Skeletal muscle tissue (tissue), 3 donors: ENCODE measurements at regions not wholly inside any gene's neighbourhood (a gene's known extent, or its start where the extent isn't known, plus 50 kb on each side); places are given as distances from the start of the nearest gene placed in this dataset.
"Not testable (repeated sequence)": the region's sequence is repeated elsewhere in the genome, so short reads cannot be mapped to it uniquely, and the experiment has no call there.

Experiments used
- H3K27ac ChIP-seq: one replicate; pipeline ENCODE4 v1.7.0; 2013; ENCODE audit warnings: mild to moderate bottlenecking, low read depth, low read length, inconsistent platforms
- H3K27me3 ChIP-seq, 3 donors: one replicate each; pipeline ENCODE4 v1.7.0; 2013; ENCODE audit warnings: low read length in 3 of 3; ENCODE audit not compliant: control insufficient read depth in 3 of 3, insufficient read depth in 3 of 3
- H3K36me3 ChIP-seq, 3 donors: one replicate each; pipeline ENCODE4 v1.7.0; 2013; ENCODE audit warnings: low read length in 3 of 3; ENCODE audit not compliant: control insufficient read depth in 3 of 3, insufficient read depth in 3 of 3
- H3K4me1 ChIP-seq, 3 donors: one replicate each; pipeline ENCODE4 v1.7.0; 2013; ENCODE audit warnings: low read length in 3 of 3, mild to moderate bottlenecking in 3 of 3; ENCODE audit not compliant: control insufficient read depth in 3 of 3, insufficient read depth in 3 of 3
- H3K4me3 ChIP-seq, 3 donors: one replicate each; pipeline ENCODE4 v1.7.0; 2013; ENCODE audit warnings: low read length in 3 of 3
- H3K9ac ChIP-seq, 3 donors: one replicate each; pipeline ENCODE4 v1.7.0; 2013; ENCODE audit warnings: low read length in 3 of 3, mild to moderate bottlenecking in 3 of 3, moderate library complexity in 2 of 3, low read depth in 1 of 3
- H3K9me3 ChIP-seq, 3 donors: one replicate each; pipeline ENCODE4 v1.7.0; 2013; ENCODE audit warnings: low read length in 3 of 3; ENCODE audit not compliant: control insufficient read depth in 3 of 3
- donor health status: Osteomylitis.

GRCh38 chr5:91469517-91470165 is 86.5 kb upstream of the ARRDC3 start:
- H3K4me3 ChIP-seq, result no peak overlapping the region
- H3K36me3 ChIP-seq, result no peaks in the 10 kb centered on the region
- no peaks in the 10 kb centered on the region for H3K4me1 ChIP-seq
- no peak overlapping the region for H3K27ac ChIP-seq
- no peak overlapping the region for H3K9ac ChIP-seq
- no peaks in the 10 kb centered on the region for H3K9me3 ChIP-seq
- no peaks in the 10 kb centered on the region for H3K27me3 ChIP-seq

DNA sequence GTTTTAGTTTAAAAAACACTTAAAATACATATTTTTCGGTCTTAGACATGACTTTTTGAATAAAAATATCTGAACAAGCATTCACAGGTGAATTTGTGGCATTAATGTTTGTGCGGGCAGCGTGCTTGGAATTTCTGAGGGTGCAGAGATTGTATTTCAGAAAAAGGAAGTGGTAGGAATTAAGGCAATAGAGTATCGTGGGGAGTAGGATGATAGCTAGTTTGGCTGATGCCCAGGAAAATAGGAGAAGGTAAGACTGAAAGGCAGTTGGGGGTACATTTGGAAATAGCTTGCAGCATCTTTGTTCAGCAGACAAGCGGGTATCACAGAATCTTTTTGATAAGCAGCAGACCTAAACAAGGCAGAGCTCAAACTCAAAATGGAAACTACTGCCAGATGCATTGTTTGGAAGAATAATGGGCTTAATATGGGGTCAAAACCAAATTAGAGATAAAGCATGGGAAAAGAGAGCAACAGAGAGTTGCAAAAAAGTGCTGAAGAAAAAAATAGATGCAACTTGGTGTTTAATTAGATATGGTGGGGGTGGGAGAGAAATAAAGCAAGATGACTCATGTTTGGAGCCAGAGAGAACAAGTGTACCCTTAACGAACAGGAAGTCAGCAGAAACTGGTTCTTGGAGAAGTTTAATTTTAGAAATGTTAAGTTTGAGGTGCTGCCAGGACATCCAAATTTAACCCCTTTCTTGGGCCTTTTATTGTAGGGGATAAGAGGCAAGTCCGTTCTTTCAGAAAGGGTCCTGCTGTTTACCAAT is 85.7 kb upstream of the ARRDC3 start:
- Histone ChIP-seq H3K27me3 (no peaks in the 10 kb centered on the region), H3K4me3 (no peak overlapping the region), H3K27ac (no peak overlapping the region), H3K9me3 (no peaks in the 10 kb centered on the region), H3K36me3 (no peaks in the 10 kb centered on the region), H3K9ac (no peak overlapping the region), H3K4me1 (no peaks in the 10 kb centered on the region)

- H3K27ac ChIP-seq, result no peak overlapping the region
- no peaks in the 10 kb centered on the region for H3K36me3 ChIP-seq
- H3K27me3 ChIP-seq, result no peaks in the 10 kb centered on the region
- H3K4me3 ChIP-seq, result no peak overlapping the region
- no peak overlapping the region for H3K9ac ChIP-seq
- H3K4me1 ChIP-seq, result no peaks in the 10 kb centered on the region
- no peaks in the 10 kb centered on the region for H3K9me3 ChIP-seq
Measured at GRCh38 chr5:91464886-91465646, 81.9 kb upstream of the ARRDC3 start.

DNA sequence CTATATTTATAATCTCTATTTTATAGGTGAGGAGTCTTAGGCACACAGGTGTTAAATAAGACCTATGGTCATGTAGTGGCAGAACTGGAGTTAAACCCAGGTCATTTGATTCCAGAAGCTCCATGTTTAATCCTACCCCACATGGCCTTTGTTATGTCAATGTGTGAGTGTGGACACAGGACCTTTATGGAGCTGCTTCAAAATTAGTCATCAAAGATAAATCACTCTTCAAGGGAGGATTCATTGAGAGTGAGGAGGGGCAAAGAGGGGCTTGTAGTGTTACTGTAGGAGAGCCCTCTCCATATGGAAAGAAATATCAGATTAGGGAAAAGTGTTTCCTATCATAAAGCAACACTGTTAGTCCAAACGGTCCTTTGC is 74.6 kb upstream of the ARRDC3 start:
- Histone ChIP-seq H3K9me3 (no peaks in the 10 kb centered on the region), H3K27ac (no peak overlapping the region), H3K36me3 (no peaks in the 10 kb centered on the region), H3K27me3 (no peaks in the 10 kb centered on the region), H3K4me3 (no peak overlapping the region), H3K9ac (no peak overlapping the region), H3K4me1 (no peaks in the 10 kb centered on the region)

DNA sequence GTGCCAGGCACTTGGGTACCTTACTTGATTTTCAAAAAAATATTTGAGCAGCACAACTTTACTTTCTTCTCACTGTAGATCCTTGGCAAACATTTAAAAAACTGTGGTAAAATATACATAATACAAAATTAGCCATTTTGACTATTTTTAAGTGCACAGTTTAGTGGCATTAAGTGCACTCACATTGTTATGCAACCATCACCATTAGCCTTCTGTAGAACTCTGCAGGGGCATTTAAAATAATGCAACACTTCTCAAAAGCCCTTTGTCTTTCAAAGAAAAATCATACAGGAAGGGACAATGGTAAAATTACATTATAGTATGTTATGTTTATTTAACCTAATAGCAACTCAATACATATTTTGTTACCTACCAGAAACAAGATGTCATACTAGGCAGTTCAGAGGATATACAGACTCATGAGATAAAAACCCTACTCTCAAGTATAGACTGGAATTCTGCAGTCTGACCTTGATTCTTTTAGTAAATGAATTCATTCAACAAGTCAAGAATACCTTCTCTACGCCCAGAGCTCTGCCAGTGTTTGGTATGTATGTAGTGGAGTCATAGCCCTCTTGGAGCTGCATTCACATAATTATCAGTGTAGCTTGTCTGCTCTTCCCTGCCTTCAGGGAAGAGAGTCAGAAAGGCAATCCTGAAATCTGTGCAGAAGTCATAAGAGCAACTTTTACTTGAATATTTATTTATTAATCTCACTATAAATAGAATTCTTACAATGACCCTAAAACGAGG is 74.0 kb upstream of the ARRDC3 start:
- no peak overlapping the region for H3K27ac ChIP-seq
- no peak overlapping the region for H3K9ac ChIP-seq

GRCh38 chr5:91449083-91449482 is 66.0 kb upstream of the ARRDC3 start:
- Histone ChIP-seq H3K27me3 (no peaks in the 10 kb centered on the region), H3K9me3 (no peaks in the 10 kb centered on the region), H3K4me1 (no peaks in the 10 kb centered on the region), H3K9ac (no peak overlapping the region), H3K36me3 (no peaks in the 10 kb centered on the region), H3K4me3 (no peak overlapping the region), H3K27ac (no peak overlapping the region)

More for the DNA sequence above, 74.0 kb upstream of the ARRDC3 start:
- H3K4me1 ChIP-seq, result no peaks in the 10 kb centered on the region
- H3K9me3 ChIP-seq, result no peaks in the 10 kb centered on the region
- no peaks in the 10 kb centered on the region for H3K27me3 ChIP-seq
- no peak overlapping the region for H3K4me3 ChIP-seq
- H3K36me3 ChIP-seq, result no peaks in the 10 kb centered on the region

- not testable (repeated sequence) for H3K4me1 ChIP-seq, H3K9ac ChIP-seq, H3K36me3 ChIP-seq, H3K9me3 ChIP-seq, H3K27me3 ChIP-seq, H3K27ac ChIP-seq, H3K4me3 ChIP-seq
Measured at GRCh38 chr5:91448079-91448478, 65.0 kb upstream of the ARRDC3 start.

DNA sequence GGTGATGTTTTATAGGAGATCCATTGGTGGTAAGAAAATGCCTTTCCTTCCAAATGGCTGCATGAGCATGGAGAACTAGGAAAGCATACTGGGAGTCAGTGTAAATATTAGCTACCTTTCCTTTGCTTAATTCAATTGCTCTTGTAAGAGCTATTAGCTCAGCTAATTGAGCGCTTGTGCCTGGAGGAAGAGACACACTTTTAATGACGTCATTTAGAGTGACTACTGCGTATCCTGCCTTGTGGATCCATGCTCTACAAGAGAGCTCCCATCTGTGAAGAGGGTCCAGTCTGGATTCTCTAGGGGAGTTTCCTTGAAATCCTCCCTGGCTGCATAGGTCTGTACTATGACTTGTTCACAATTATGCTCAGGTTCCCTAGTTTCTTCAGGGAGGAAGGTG is 63.8 kb upstream of the ARRDC3 start:
- not testable (repeated sequence) for H3K4me1 ChIP-seq, H3K27me3 ChIP-seq, H3K4me3 ChIP-seq, H3K9ac ChIP-seq, H3K27ac ChIP-seq, H3K9me3 ChIP-seq, H3K36me3 ChIP-seq

GRCh38 chr5:91443761-91444467 is 60.8 kb upstream of the ARRDC3 start:
- H3K9ac ChIP-seq, result no peak overlapping the region
- H3K4me1 ChIP-seq, result no peaks in the 10 kb centered on the region
- no peak overlapping the region for H3K27ac ChIP-seq
- no peak overlapping the region for H3K4me3 ChIP-seq
- H3K36me3 ChIP-seq, result no peaks in the 10 kb centered on the region
- H3K9me3 ChIP-seq, result no peaks in the 10 kb centered on the region
- no peaks in the 10 kb centered on the region for H3K27me3 ChIP-seq
